Right atrium auricular region (tissue), 2 donors: ENCODE measurements at regions not wholly inside any gene's neighbourhood (a gene's known extent, or its start where the extent isn't known, plus 50 kb on each side); places are given as distances from the start of the nearest gene placed in this dataset.
A peak's percentile ranks its signal among the peaks of the same experiment; 100 is the strongest.

Experiments used
- DNase-seq: peaks from one replicate; pipeline ENCODE4 v3.0.0-alpha.2; 2019; ENCODE audit warnings: low spot score
- H3K27ac ChIP-seq, 2 donors: fragments of 200-600 bp; sonication (generic); 1 replicate in 1 of 2; 2 replicates in 1 of 2; pipeline ENCODE4 v1.5.1; 2016 to 2019
- H3K27me3 ChIP-seq, 2 donors: fragments of 200-600 bp; sonication (generic); one replicate each; pipeline versions ENCODE4 v1.5.1 to v1.6.0; 2017 to 2019
- H3K36me3 ChIP-seq: fragments of 200-600 bp; sonication (generic); one replicate; pipeline ENCODE4 v1.5.1; 2016
- H3K4me1 ChIP-seq, 2 donors: fragments of 200-600 bp; sonication (generic); one replicate each; pipeline versions ENCODE4 v1.5.1 to v1.6.0; 2017 to 2019
- H3K4me3 ChIP-seq, 2 donors: fragments of 200-600 bp; sonication (generic); 1 replicate in 1 of 2; 2 replicates in 1 of 2; pipeline ENCODE4 v1.5.1; 2017 to 2019; ENCODE audit warnings: mild to moderate bottlenecking in 1 of 2, moderate library complexity in 1 of 2
- H3K9me3 ChIP-seq, 2 donors: fragments of 200-600 bp; sonication (generic); one replicate each; pipeline ENCODE4 v1.5.1; 2019
- CTCF ChIP-seq, 2 donors: fragments of 200-600 bp; sonication (generic); IDR thresholded peaks; one replicate each; pipeline ENCODE4 v1.5.1; 2019; ENCODE audit warnings: antibody characterized with exemption in 2 of 2

- Histone ChIP-seq H3K27me3 (no peaks in the 10 kb centered on the region), H3K9me3 (peaks cover 11 to 20% of the 10 kb centered on the region in 2 donors), H3K4me3 (no peak overlapping the region), H3K36me3 (no peaks in the 10 kb centered on the region), H3K4me1 (no peaks in the 10 kb centered on the region), H3K27ac (no peak overlapping the region)
- TF ChIP-seq CTCF (IDR thresholded peaks at IDR 0.05) = no peak
- no peak for DNase-seq
These were observed 440.4 kb downstream of the KIF20B start for GRCh38 chr10:90141791-90142190.

- no peak for TF ChIP-seq CTCF (IDR thresholded peaks at IDR 0.05)
- Histone ChIP-seq H3K36me3 (no peaks in the 10 kb centered on the region), H3K27ac (no peak overlapping the region), H3K9me3 (peaks cover 0 to 2% of the 10 kb centered on the region in 2 donors), H3K27me3 (no peaks in the 10 kb centered on the region), H3K4me3 (no peak overlapping the region), H3K4me1 (no peaks in the 10 kb centered on the region)
- DNase-seq = no peak
These were observed 442.5 kb downstream of the KIF20B start for GRCh38 chr10:90143937-90144336.

GRCh38 chr10:90148116-90148855, 446.9 kb downstream of the KIF20B start:
- no peaks in the 10 kb centered on the region for H3K27me3 ChIP-seq
- H3K9me3 ChIP-seq = no peaks in the 10 kb centered on the region
- no peaks in the 10 kb centered on the region for H3K4me1 ChIP-seq
- H3K36me3 ChIP-seq = no peaks in the 10 kb centered on the region
- no peak for DNase-seq
- H3K4me3 ChIP-seq = no peak overlapping the region
- H3K27ac ChIP-seq = no peak overlapping the region
- peak; percentile 18 to 60 for TF ChIP-seq CTCF (IDR thresholded peaks at IDR 0.05)

- H3K4me1 ChIP-seq = no peaks in the 10 kb centered on the region
- no peaks in the 10 kb centered on the region for H3K27me3 ChIP-seq
- no peak for TF ChIP-seq CTCF (IDR thresholded peaks at IDR 0.05)
- no peak for DNase-seq
- no peaks in the 10 kb centered on the region for H3K9me3 ChIP-seq
- no peak overlapping the region for H3K27ac ChIP-seq
- H3K4me3 ChIP-seq = no peak overlapping the region
- H3K36me3 ChIP-seq = no peaks in the 10 kb centered on the region
These were observed 448.2 kb downstream of the KIF20B start for GRCh38 chr10:90149563-90149962.

- H3K4me3 ChIP-seq = no peak overlapping the region
- H3K9me3 ChIP-seq = peaks cover 0 to 10% of the 10 kb centered on the region in 2 donors
- no peak for DNase-seq
- TF ChIP-seq CTCF (IDR thresholded peaks at IDR 0.05) = no peak
- H3K27me3 ChIP-seq = no peaks in the 10 kb centered on the region
- no peaks in the 10 kb centered on the region for H3K4me1 ChIP-seq
- no peak overlapping the region for H3K27ac ChIP-seq
- no peaks in the 10 kb centered on the region for H3K36me3 ChIP-seq
These were observed 461.0 kb downstream of the KIF20B start for GRCh38 chr10:90162271-90162853.
